WTC11 (cell line): ENCODE measurements at regions not wholly inside any gene's neighbourhood (a gene's known extent, or its start where the extent isn't known, plus 50 kb on each side); places are given as distances from the start of the nearest gene placed in this dataset.

Source experiments
- ATAC-seq: fragments of 200-7000 bp; cut with Tn5 transposase; 2 replicates; pipeline ENCODE4 v1.10.0; 2021; ENCODE audit warnings: mild to moderate bottlenecking, moderate library complexity
- CTCF ChIA-PET: fragments of 300-600 bp; sonication (Branson Sonifier 250); formaldehyde crosslinking; loops from one replicate; lab custom pipeline; 2021; ENCODE audit warnings: antibody characterized with exemption; lab: Charles Lee
- POLR2A ChIA-PET: fragments of 350-600 bp; sonication (Branson Sonifier 250); formaldehyde crosslinking; loops from one replicate; lab custom pipeline; 2021; ENCODE audit warnings: antibody characterized with exemption; lab: Charles Lee
- DNase-seq: peaks from one replicate; pipeline ENCODE4 v3.0.0; 2021; ENCODE audit warnings: low spot score
- H3K27ac Mint-ChIP-seq: 2 replicates; pipeline ENCODE4 v1.8.0; 2021; ENCODE audit warnings: mixed read lengths
- H3K27me3 Mint-ChIP-seq: 2 replicates; pipeline ENCODE4 v1.8.0; 2021; ENCODE audit warnings: low read depth, mild to moderate bottlenecking, moderate library complexity, mixed read lengths
- H3K36me3 Mint-ChIP-seq: 2 replicates; pipeline ENCODE4 v1.8.0; 2021; ENCODE audit warnings: mixed read lengths
- H3K4me1 Mint-ChIP-seq: 2 replicates; pipeline ENCODE4 v1.8.0; 2022; ENCODE audit warnings: mixed read lengths
- H3K4me3 Mint-ChIP-seq: 2 replicates; pipeline ENCODE4 v1.8.0; 2021; ENCODE audit warnings: mild to moderate bottlenecking, moderate library complexity, mixed read lengths
- H3K9me3 Mint-ChIP-seq: 2 replicates; pipeline ENCODE4 v1.8.0; 2021; ENCODE audit warnings: mixed read lengths
- ATF1 ChIP-seq: sonication (generic); formaldehyde crosslinking; IDR thresholded peaks from 2 replicates; pipeline ENCODE4 v1.8.1; 2023; ENCODE audit warnings: mild to moderate bottlenecking, moderate library complexity, missing genetic modification reagents
- ATF6 ChIP-seq: sonication (generic); formaldehyde crosslinking; IDR thresholded peaks from 2 replicates; pipeline ENCODE4 v1.8.1; 2023; ENCODE audit warnings: mild to moderate bottlenecking, missing genetic modification reagents
- ELF4 ChIP-seq: sonication (generic); formaldehyde crosslinking; IDR thresholded peaks from 2 replicates; pipeline ENCODE4 v1.8.1; 2022; ENCODE audit warnings: low read depth, mild to moderate bottlenecking, moderate library complexity, missing genetic modification reagents
- EMX1 ChIP-seq: fragments of 250-450 bp; sonication (Bioruptor Pico); IDR thresholded peaks from 2 replicates; pipeline ENCODE4 v1.8.0; 2021; ENCODE audit warnings: mild to moderate bottlenecking
- ERG ChIP-seq: fragments of 250-450 bp; sonication (Bioruptor Pico); IDR thresholded peaks from 2 replicates; pipeline ENCODE4 v1.8.0; 2021; ENCODE audit warnings: mild to moderate bottlenecking
- ESRRA ChIP-seq: sonication (generic); formaldehyde crosslinking; IDR thresholded peaks from 2 replicates; pipeline ENCODE4 v1.8.1; 2022; ENCODE audit warnings: mild to moderate bottlenecking, missing genetic modification reagents, borderline replicate concordance
- ETV6 ChIP-seq: sonication (generic); formaldehyde crosslinking; IDR thresholded peaks from 2 replicates; pipeline ENCODE4 v1.8.1; 2022; ENCODE audit warnings: mild to moderate bottlenecking, missing genetic modification reagents
- FOXP4 ChIP-seq: sonication (generic); formaldehyde crosslinking; IDR thresholded peaks from 2 replicates; pipeline ENCODE4 v1.8.0; 2022; ENCODE audit warnings: mild to moderate bottlenecking, missing genetic modification reagents
- GRHL2 ChIP-seq: fragments of 250-450 bp; sonication (Bioruptor Pico); IDR thresholded peaks from 2 replicates; pipeline ENCODE4 v1.8.0; 2022; ENCODE audit warnings: mild to moderate bottlenecking, moderate library complexity; ENCODE audit not compliant: insufficient replicate concordance, severe bottlenecking
- JAZF1 ChIP-seq: fragments of 250-450 bp; sonication (Bioruptor Pico); IDR thresholded peaks from 2 replicates; pipeline ENCODE4 v1.9.0; 2021; ENCODE audit warnings: moderate library complexity, mild to moderate bottlenecking, inconsistent platforms
- JUN ChIP-seq: sonication (generic); formaldehyde crosslinking; IDR thresholded peaks from 2 replicates; pipeline ENCODE4 v1.8.0; 2023; ENCODE audit warnings: mild to moderate bottlenecking, missing genetic modification reagents
- MXD4 ChIP-seq: fragments of 250-450 bp; sonication (Bioruptor Pico); IDR thresholded peaks from 2 replicates; pipeline ENCODE4 v1.8.0; 2021; ENCODE audit warnings: mild to moderate bottlenecking, moderate library complexity, borderline replicate concordance
- NFYB ChIP-seq: sonication (generic); formaldehyde crosslinking; conservative IDR thresholded peaks from 2 replicates; pipeline ENCODE4 v1.8.0; 2022; ENCODE audit warnings: low read depth, missing genetic modification reagents
- NR3C1 ChIP-seq: sonication (generic); formaldehyde crosslinking; conservative IDR thresholded peaks from 2 replicates; pipeline ENCODE4 v1.8.1; 2023; ENCODE audit warnings: low read depth, mild to moderate bottlenecking, missing genetic modification reagents
- PRRX2 ChIP-seq: fragments of 250-450 bp; sonication (Bioruptor Pico); IDR thresholded peaks from 2 replicates; pipeline ENCODE4 v1.8.0; 2021; ENCODE audit warnings: mild to moderate bottlenecking
- SMAD3 ChIP-seq: sonication (generic); formaldehyde crosslinking; IDR thresholded peaks from 2 replicates; pipeline ENCODE4 v1.8.0; 2022; ENCODE audit warnings: missing genetic modification reagents, mild to moderate bottlenecking, borderline replicate concordance
- SP1 ChIP-seq: sonication (generic); formaldehyde crosslinking; conservative IDR thresholded peaks from 2 replicates; pipeline ENCODE4 v1.8.1; 2022; ENCODE audit warnings: missing genetic modification reagents
- USF2 ChIP-seq: sonication (generic); formaldehyde crosslinking; IDR thresholded peaks from 2 replicates; pipeline ENCODE4 v1.8.1; 2023; ENCODE audit warnings: mild to moderate bottlenecking, missing genetic modification reagents, moderate library complexity
- ZBTB21 ChIP-seq: sonication (generic); formaldehyde crosslinking; IDR thresholded peaks from 2 replicates; pipeline ENCODE4 v1.8.1; 2023; ENCODE audit warnings: mild to moderate bottlenecking, missing genetic modification reagents, borderline replicate concordance
- ZMAT4 ChIP-seq: fragments of 250-450 bp; sonication (Bioruptor Pico); IDR thresholded peaks from 2 replicates; pipeline ENCODE4 v1.9.0; 2021; ENCODE audit warnings: mild to moderate bottlenecking
- ZNF219 ChIP-seq: sonication (generic); formaldehyde crosslinking; IDR thresholded peaks from 2 replicates; pipeline ENCODE4 v1.8.0; 2023; ENCODE audit warnings: missing genetic modification reagents, mild to moderate bottlenecking, borderline replicate concordance
- ZSCAN18 ChIP-seq: fragments of 250-450 bp; sonication (Bioruptor Pico); IDR thresholded peaks from 2 replicates; pipeline ENCODE4 v2.1.2; 2022; ENCODE audit warnings: mild to moderate bottlenecking, moderate library complexity

- TF ChIP-seq ATF6 (CRISPR knock-in tag) (no peak), ZBTB21 (CRISPR knock-in tag) (no peak), GRHL2 (CRISPR knock-in tag) (no peak), FOXP4 (no peak), MXD4 (no peak), ERG (CRISPR knock-in tag) (no peak), ZMAT4 (no peak)
- TF ChIP-seq, all 79 proteins: peak for 0
Observed at GRCh38 chr13:82221621-82222020, 1660.7 kb downstream of the SLITRK1 start (continued).

GRCh38 chr13:82220641-82221040 is 1661.6 kb downstream of the SLITRK1 start:
- Mint-ChIP-seq H3K27me3 (no peaks in the 10 kb centered on the region), H3K4me1 (no peaks in the 10 kb centered on the region), H3K9me3 (peaks cover 9% of the 10 kb centered on the region; the same call in 1 of the 2 replicates), H3K36me3 (no peaks in the 10 kb centered on the region), H3K27ac (no peak overlapping the region), H3K4me3 (no peak overlapping the region)
- ChIA-PET POLR2A (no interaction called here), CTCF (no interaction called here)
- ATAC-seq: no peak
- no peak for TF ChIP-seq EMX1 (CRISPR knock-in tag)
- TF ChIP-seq JUN (CRISPR knock-in tag): no peak
- TF ChIP-seq PRRX2 (CRISPR knock-in tag): no peak
- TF ChIP-seq ZSCAN18 (CRISPR knock-in tag): no peak
- TF ChIP-seq ESRRA: no peak
- no peak for TF ChIP-seq MXD4
- no peak for TF ChIP-seq NFYB (CRISPR knock-in tag)
- TF ChIP-seq SMAD3 (CRISPR knock-in tag): no peak
- no peak for TF ChIP-seq ATF1 (CRISPR knock-in tag)
- TF ChIP-seq NR3C1: no peak
- TF ChIP-seq ETV6 (CRISPR knock-in tag): no peak
- no peak for TF ChIP-seq ZNF219
- no peak for TF ChIP-seq JAZF1
- DNase-seq: no peak

- POLR2A ChIA-PET: no interaction called here
- no peak for ATAC-seq
- Mint-ChIP-seq H3K27ac (no peak overlapping the region), H3K4me3 (no peak overlapping the region), H3K27me3 (no peaks in the 10 kb centered on the region), H3K36me3 (peaks cover 18% of the 10 kb centered on the region), H3K4me1 (no peaks in the 10 kb centered on the region)
- TF ChIP-seq ATF1 (CRISPR knock-in tag) (no peak), USF2 (CRISPR knock-in tag) (no peak), SP1 (CRISPR knock-in tag) (no peak), ZMAT4 (no peak), ETV6 (CRISPR knock-in tag) (no peak), ELF4 (CRISPR knock-in tag) (no peak)
- TF ChIP-seq, all 79 proteins: peak for 0
- peaks cover 32% of the 10 kb centered on the region for H3K9me3 Mint-ChIP-seq
- no peak for DNase-seq
- CTCF ChIA-PET: no interaction called here
Observed at GRCh38 chr13:82216165-82216564, 1666.1 kb downstream of the SLITRK1 start.
